GM12874 (cell line): ENCODE measurements at regions not wholly inside any gene's neighbourhood (a gene's known extent, or its start where the extent isn't known, plus 50 kb on each side); places are given as distances from the start of the nearest gene placed in this dataset.

ENCODE experiments used
- CTCF ChIP-seq: IDR thresholded peaks from 2 replicates; pipeline ENCODE4 v1.5.1; 2011; ENCODE audit warnings: low read depth, mild to moderate bottlenecking, control low read depth, low read length, moderate library complexity; ENCODE audit not compliant: insufficient read depth

- no peak for TF ChIP-seq CTCF
Observed at GRCh38 chr1:224517171-224517570, 82.6 kb upstream of the WDR26 start.

GRCh38 chr1:224518528-224518927 lies 83.9 kb upstream of the WDR26 start:
- no peak for TF ChIP-seq CTCF

GRCh38 chr1:224519874-224520273 lies 85.3 kb upstream of the WDR26 start:
- no peak for TF ChIP-seq CTCF

DNA sequence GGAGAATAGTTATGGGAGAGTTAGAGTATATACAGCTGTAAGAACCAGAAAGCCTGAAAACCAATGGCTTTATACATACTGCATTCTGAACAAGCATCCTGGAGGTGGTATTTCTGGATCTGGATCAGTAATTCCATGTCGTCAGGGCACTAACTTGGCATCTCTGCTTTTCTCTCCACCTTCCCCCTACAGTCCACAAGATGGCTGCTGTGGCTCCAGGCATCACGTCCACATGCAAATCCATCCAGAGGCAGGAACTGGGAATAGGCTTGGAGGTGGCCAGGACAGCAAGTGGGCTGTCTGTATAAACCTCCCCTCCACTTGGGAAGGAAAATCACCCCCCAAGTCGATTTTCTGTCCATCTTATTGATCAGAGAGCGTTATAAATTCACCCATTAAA lies 86.2 kb upstream of the WDR26 start:
- TF ChIP-seq CTCF = no peak

DNA sequence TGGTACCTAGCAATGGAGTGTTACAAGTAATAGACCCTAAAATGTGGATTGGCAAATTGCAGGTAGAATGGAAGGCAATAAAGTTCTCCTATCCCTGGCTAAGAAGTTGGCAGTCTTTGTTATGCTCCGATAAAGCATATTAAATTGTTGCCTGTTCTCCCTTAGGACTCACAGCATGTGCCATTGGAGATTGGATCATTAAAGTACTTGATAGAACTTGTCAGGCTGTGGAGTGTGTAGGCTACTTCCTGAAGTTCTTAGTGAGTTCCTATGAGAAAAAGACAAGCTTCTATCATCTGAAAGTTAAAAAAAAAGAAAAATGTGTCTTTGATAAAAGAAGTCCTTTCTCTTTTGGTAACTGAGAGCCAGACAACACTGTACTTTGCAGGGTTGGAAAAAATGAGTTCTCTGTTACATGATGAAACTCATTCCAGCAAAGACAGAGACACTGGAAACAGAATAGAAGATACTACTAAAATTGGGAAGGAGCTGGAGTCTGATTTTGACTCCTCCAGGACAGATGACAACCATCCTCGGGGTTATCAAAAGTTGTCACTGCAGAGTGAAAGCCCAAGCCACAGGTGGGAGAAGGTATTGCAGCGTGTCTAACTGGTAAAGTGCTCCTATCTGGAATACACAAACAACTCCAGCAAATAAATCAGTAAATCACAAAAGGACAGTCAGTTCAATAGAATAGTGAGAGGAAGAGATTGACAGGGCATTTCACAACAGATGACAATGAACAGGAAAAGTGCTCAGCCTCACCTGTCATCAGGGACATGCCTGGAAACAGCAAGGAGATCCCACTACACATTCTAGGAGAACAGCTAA lies 87.5 kb upstream of the WDR26 start:
- no peak for TF ChIP-seq CTCF

- TF ChIP-seq CTCF = no peak
Observed at GRCh38 chr1:224523676-224524075, 89.1 kb upstream of the WDR26 start.

- TF ChIP-seq CTCF = no peak
Observed at GRCh38 chr1:224524679-224525078, 90.1 kb upstream of the WDR26 start.
